NB4 (cell line): ENCODE measurements at regions not wholly inside any gene's neighbourhood (a gene's known extent, or its start where the extent isn't known, plus 50 kb on each side); places are given as distances from the start of the nearest gene placed in this dataset.
"Not testable (repeated sequence)": the region's sequence is repeated elsewhere in the genome, so short reads cannot be mapped to it uniquely, and the experiment has no call there.

Source experiments
- CTCF ChIP-seq: IDR thresholded peaks from one replicate; pipeline ENCODE4 v1.5.1; 2012; ENCODE audit warnings: low read depth, low read length
- MYC ChIP-seq: IDR thresholded peaks from 2 replicates; pipeline ENCODE4 v1.6.1; 2011; ENCODE audit warnings: low read depth, low read length
- POLR2A ChIP-seq: IDR thresholded peaks from 2 replicates; pipeline ENCODE4 v1.6.1; 2011; ENCODE audit warnings: mild to moderate bottlenecking; ENCODE audit not compliant: insufficient read length; ENCODE audit errors: extremely low read depth

DNA sequence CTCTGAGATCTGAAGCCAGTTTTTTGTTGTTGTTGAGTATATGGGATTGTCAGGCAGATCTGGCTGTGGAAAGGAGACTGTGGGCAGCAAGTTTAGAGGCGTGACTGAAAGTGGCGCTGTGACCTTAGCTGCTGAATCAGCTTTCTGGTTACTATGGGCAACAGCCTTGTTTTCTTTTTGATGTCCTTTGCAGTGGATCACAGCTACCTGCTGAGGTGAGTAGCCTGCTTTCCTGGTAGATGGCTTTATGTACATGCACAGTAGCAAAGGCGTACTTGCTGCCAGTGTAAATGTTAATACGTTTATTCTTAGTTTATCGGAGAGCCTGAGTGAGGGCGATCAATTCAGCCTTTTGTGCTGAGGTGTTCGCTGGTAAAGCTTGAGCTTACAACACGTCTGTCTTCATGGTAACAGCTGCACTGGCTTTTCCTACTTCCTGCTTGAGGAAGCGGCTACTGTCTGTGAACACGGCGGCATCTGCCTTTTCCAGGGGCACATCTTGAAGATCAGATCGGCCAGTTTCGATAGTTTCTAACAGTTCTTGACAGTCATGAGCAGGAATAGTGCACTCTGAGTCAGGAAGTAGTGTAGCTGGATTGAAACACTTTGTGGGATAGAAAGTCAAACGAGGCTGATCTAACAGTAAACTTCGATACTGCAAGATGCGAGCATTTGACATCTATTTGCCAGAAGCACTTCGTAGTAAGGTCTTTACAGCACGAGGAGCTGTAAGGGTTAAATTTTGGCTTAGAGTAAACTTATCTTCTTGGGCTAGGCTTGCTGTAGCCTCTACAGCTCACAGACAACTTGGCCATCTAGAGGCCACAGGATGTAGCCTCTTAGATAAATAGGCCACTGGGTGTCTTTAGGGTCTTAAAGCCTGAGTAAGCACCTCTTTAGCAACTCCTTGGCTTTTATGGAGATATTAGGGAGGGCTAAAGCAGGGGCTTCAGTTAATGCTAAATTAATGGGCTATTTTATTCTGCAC is 161.1 kb upstream of the FRG2C start:
- TF ChIP-seq CTCF, MYC, POLR2A: not testable (repeated sequence)
